Neural crest cell (in vitro differentiated cells): ENCODE measurements at regions not wholly inside any gene's neighbourhood (a gene's known extent, or its start where the extent isn't known, plus 50 kb on each side); places are given as distances from the start of the nearest gene placed in this dataset.

ENCODE experiments used
- DNase-seq: peaks from one replicate; pipeline ENCODE4 v3.0.0; 2021; ENCODE audit warnings: low read depth, mixed read lengths, low spot score
- H3K27ac Mint-ChIP-seq: one replicate; pipeline ENCODE4 v1.8.0; 2021; ENCODE audit warnings: mild to moderate bottlenecking, mixed read lengths; ENCODE audit not compliant: unreplicated experiment
- H3K27me3 Mint-ChIP-seq: 2 replicates; pipeline ENCODE4 v1.8.0; 2021; ENCODE audit warnings: low read depth, mild to moderate bottlenecking, mixed read lengths
- H3K36me3 Mint-ChIP-seq: 2 replicates; pipeline ENCODE4 v1.8.0; 2021; ENCODE audit warnings: low read depth, mild to moderate bottlenecking, mixed read lengths
- H3K4me1 Mint-ChIP-seq: 2 replicates; pipeline ENCODE4 v1.8.0; 2021; ENCODE audit warnings: mixed read lengths
- H3K4me3 Mint-ChIP-seq: one replicate; pipeline ENCODE4 v1.8.0; 2021; ENCODE audit warnings: mild to moderate bottlenecking, mixed read lengths
- H3K9me3 Mint-ChIP-seq: 2 replicates; pipeline ENCODE4 v1.8.0; 2021; ENCODE audit warnings: mixed read lengths
- TF ChIP-seq, protein P1 (sequence below): fragments of 200-600 bp; sonication (generic); conservative IDR thresholded peaks from 2 replicates; pipeline ENCODE4 v1.5.0; 2021; ENCODE audit warnings: antibody characterized with exemption, mild to moderate bottlenecking

DNA sequence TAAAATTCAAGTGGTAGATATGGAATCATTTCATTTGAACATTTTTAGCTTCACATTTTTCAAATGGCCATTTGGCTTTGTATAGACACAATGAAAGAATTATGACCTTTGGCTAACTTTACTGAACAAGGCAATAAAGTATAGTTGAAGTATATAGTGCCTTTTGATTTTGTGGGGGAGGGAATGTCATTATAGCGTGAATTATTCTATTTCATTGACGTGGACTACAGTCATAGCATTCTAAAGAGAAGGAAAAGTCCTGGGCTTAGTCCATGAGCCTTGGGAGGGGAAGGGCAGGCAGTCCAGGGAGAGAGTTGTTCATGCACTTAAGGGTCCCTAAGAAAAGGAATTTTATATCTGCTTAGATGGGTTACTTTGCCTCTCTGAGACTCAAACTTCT, 181.4 kb upstream of the GPR26 start:
- H3K9me3 Mint-ChIP-seq, result no peaks in the 10 kb centered on the region
- TF ChIP-seq, protein P1, sequence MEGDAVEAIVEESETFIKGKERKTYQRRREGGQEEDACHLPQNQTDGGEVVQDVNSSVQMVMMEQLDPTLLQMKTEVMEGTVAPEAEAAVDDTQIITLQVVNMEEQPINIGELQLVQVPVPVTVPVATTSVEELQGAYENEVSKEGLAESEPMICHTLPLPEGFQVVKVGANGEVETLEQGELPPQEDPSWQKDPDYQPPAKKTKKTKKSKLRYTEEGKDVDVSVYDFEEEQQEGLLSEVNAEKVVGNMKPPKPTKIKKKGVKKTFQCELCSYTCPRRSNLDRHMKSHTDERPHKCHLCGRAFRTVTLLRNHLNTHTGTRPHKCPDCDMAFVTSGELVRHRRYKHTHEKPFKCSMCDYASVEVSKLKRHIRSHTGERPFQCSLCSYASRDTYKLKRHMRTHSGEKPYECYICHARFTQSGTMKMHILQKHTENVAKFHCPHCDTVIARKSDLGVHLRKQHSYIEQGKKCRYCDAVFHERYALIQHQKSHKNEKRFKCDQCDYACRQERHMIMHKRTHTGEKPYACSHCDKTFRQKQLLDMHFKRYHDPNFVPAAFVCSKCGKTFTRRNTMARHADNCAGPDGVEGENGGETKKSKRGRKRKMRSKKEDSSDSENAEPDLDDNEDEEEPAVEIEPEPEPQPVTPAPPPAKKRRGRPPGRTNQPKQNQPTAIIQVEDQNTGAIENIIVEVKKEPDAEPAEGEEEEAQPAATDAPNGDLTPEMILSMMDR, result no peak
- no peaks in the 10 kb centered on the region for H3K4me1 Mint-ChIP-seq
- DNase-seq, result no peak
- no peaks in the 10 kb centered on the region for H3K36me3 Mint-ChIP-seq
- no peak overlapping the region for H3K27ac Mint-ChIP-seq
- no peak overlapping the region for H3K4me3 Mint-ChIP-seq
- H3K27me3 Mint-ChIP-seq, result no peaks in the 10 kb centered on the region

DNA sequence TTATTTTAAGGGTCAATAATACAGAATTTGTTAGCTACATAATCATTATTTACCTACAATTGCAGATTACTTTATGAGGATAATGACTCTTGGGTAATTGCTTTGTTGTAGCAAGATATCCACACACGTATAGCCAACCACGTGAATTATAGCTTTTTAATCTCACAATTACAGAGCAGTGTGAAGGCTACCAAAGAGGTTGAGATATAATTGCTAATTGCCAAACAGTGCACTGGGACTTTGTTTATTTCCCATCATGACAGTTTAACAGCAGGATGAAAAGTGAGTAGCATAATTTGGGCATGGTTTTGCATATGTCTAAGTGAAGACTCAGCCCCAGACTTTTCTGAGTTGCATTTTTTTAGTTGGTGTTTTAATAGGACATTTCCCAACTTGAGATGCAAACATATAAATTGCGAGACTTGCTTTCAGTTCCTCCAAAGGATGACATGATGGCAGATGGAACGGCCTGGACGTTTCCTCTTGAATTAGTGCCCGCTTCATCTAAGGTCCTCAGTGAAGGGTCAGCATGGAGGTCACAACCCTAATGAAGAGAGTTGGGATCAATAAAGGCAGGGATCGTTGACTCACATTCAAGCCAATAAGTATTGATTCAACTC, 180.7 kb upstream of the GPR26 start:
- TF ChIP-seq, protein P1, result no peak
- DNase-seq, result no peak
- Mint-ChIP-seq H3K4me3 (no peak overlapping the region), H3K27ac (no peak overlapping the region), H3K9me3 (no peaks in the 10 kb centered on the region), H3K4me1 (no peaks in the 10 kb centered on the region), H3K36me3 (no peaks in the 10 kb centered on the region), H3K27me3 (no peaks in the 10 kb centered on the region)

- Mint-ChIP-seq H3K4me3 (no peak overlapping the region), H3K27ac (peak overlapping the region; percentile 73), H3K4me1 (no peaks in the 10 kb centered on the region), H3K36me3 (no peaks in the 10 kb centered on the region), H3K27me3 (peaks cover 7% of the 10 kb centered on the region), H3K9me3 (no peaks in the 10 kb centered on the region)
- TF ChIP-seq, protein P1, result no peak
- DNase-seq, result no peak
Observed at GRCh38 chr10:123488436-123488835, 177.7 kb upstream of the GPR26 start.

- H3K4me1 Mint-ChIP-seq, result no peaks in the 10 kb centered on the region
- H3K9me3 Mint-ChIP-seq, result no peaks in the 10 kb centered on the region
- no peak overlapping the region for H3K27ac Mint-ChIP-seq
- H3K4me3 Mint-ChIP-seq, result no peak overlapping the region
- DNase-seq, result no peak
- TF ChIP-seq, protein P1, result no peak
- no peaks in the 10 kb centered on the region for H3K36me3 Mint-ChIP-seq
- peaks cover 7% of the 10 kb centered on the region for H3K27me3 Mint-ChIP-seq
Observed at GRCh38 chr10:123491364-123491763, 174.8 kb upstream of the GPR26 start.

- TF ChIP-seq, protein P1, result no peak
- Mint-ChIP-seq H3K27ac (no peak overlapping the region), H3K27me3 (peaks cover 7% of the 10 kb centered on the region), H3K4me1 (no peaks in the 10 kb centered on the region), H3K4me3 (no peak overlapping the region), H3K36me3 (no peaks in the 10 kb centered on the region), H3K9me3 (no peaks in the 10 kb centered on the region)
- DNase-seq, result no peak
Observed at GRCh38 chr10:123492016-123492415, 174.1 kb upstream of the GPR26 start.
